ENCODE measurements at regions not wholly inside any gene's neighbourhood (a gene's known extent, or its start where the extent isn't known, plus 50 kb on each side); places are given as distances from the start of the nearest gene placed in this dataset.
A peak's percentile ranks its signal among the peaks of the same experiment; 100 is the strongest.

- no peak overlapping the region for H3K27ac ChIP-seq (ENCODE audit: low read depth, low read length)
- no peaks in the 10 kb centered on the region for H3K9me3 ChIP-seq (ENCODE audit: low read length)
These were observed 73.3 kb downstream of the NCOR2 start for GRCh38 chr12:124493809-124494750.

DNA sequence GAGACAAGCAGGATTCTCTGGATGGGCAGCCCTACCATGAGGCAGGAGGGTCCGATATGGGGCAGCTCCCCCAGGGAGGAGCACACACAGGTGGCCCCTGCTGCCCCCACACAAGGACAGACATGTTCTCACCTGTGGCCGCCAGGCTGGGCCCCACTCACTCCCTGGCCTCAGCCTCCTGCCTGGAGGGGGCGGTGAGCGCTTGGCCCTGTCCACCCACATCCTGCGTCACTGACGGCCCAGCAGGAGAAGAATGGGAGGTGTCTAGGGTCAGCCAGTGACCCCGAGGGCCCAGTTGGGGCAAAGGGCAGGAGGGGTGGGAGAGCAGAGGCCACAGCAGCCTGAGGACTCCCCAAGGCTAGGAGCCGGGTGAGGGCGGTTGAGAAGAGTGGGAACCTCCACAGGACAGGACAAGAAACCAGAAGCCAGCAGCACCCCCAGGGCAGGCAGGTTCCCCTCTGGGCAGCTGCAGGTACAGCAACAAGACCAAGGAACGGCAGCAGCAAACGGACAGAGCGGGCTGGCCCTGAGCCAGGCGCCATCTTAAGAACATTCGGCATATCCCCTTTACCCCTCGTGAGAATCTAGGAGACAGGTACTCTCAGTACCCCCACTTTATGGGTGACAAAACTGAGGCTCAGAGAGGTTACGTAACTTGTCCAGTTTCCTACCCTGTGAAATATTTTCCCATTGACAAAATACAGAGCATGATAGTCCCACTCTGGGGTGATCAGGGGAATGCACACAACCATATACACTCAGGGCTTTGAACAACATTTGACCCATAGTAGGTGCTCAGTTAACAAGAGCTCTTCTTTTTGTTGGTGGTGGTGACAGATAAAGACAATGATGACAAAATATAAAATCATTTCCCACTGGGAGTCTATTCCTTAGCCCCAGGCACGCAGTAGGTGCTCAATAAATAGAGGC is 74.3 kb downstream of the NCOR2 start:
- H3K27ac ChIP-seq (ENCODE audit: low read depth, low read length), result no peak overlapping the region

More at GRCh38 chr12:124493809-124494750, 73.3 kb downstream of the NCOR2 start:
- Histone ChIP-seq H3K4me1 (ENCODE audit: insufficient read depth, low read length) (peaks cover 52% of the 10 kb centered on the region), H3K4me3 (ENCODE audit: low read depth in 1 of 2, low read length in 2 of 2) (no peak overlapping the region), H3K9ac (ENCODE audit: low read length) (no peak overlapping the region), H3K36me3 (ENCODE audit: insufficient read depth, low read length) (peaks cover 26% of the 10 kb centered on the region), H3K27me3 (ENCODE audit: control insufficient read depth in 1 of 2, insufficient read depth in 2 of 2, low read length in 2 of 2) (no peaks in the 10 kb centered on the region)

GRCh38 chr12:124491856-124492420 is 75.5 kb downstream of the NCOR2 start:
- Histone ChIP-seq H3K9ac (ENCODE audit: low read length) (no peak overlapping the region), H3K36me3 (ENCODE audit: insufficient read depth, low read length) (peaks cover 27% of the 10 kb centered on the region), H3K27me3 (ENCODE audit: control insufficient read depth in 1 of 2, insufficient read depth in 2 of 2, low read length in 2 of 2) (no peaks in the 10 kb centered on the region), H3K4me1 (ENCODE audit: insufficient read depth, low read length) (peaks cover 47% of the 10 kb centered on the region), H3K4me3 (ENCODE audit: low read depth in 1 of 2, low read length in 2 of 2) (no peak overlapping the region), H3K9me3 (ENCODE audit: low read length) (no peaks in the 10 kb centered on the region), H3K27ac (ENCODE audit: low read depth, low read length) (no peak overlapping the region)

More for the DNA sequence above, 74.3 kb downstream of the NCOR2 start:
- H3K4me3 ChIP-seq (ENCODE audit: low read depth in 1 of 2, low read length in 2 of 2), result no peak overlapping the region
- no peaks in the 10 kb centered on the region for H3K27me3 ChIP-seq (ENCODE audit: control insufficient read depth in 1 of 2, insufficient read depth in 2 of 2, low read length in 2 of 2)
- no peaks in the 10 kb centered on the region for H3K9me3 ChIP-seq (ENCODE audit: low read length)
- no peak overlapping the region for H3K9ac ChIP-seq (ENCODE audit: low read length)
- peaks cover 27% of the 10 kb centered on the region for H3K36me3 ChIP-seq (ENCODE audit: insufficient read depth, low read length)
- H3K4me1 ChIP-seq (ENCODE audit: insufficient read depth, low read length), result peaks cover 48% of the 10 kb centered on the region

DNA sequence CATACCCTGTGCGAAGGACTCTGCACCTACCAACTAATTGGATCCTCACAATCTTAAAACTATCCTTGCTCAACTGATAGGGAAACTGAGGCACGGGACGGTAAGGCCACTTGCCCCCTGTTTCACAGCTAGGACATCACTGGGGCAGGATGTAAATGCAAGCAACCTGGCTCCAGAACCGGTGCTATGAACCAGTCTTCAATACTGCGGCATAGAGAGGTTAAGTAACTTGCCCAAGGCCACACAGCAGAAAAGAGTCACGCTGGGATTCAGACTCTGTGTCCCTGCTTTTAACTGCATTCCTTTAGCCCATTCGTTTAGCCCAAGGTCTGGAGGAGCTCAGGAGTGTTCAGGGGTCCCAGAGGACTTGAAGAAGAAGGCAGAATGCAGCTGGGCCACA is 76.1 kb downstream of the NCOR2 start:
- Histone ChIP-seq H3K9ac (ENCODE audit: low read length) (no peak overlapping the region), H3K9me3 (ENCODE audit: low read length) (no peaks in the 10 kb centered on the region), H3K4me3 (ENCODE audit: low read depth in 1 of 2, low read length in 2 of 2) (no peak overlapping the region), H3K36me3 (ENCODE audit: insufficient read depth, low read length) (peaks cover 27% of the 10 kb centered on the region), H3K4me1 (ENCODE audit: insufficient read depth, low read length) (peaks cover 41% of the 10 kb centered on the region), H3K27me3 (ENCODE audit: control insufficient read depth in 1 of 2, insufficient read depth in 2 of 2, low read length in 2 of 2) (no peaks in the 10 kb centered on the region), H3K27ac (ENCODE audit: low read depth, low read length) (no peak overlapping the region)

GRCh38 chr12:124490584-124491305 is 76.7 kb downstream of the NCOR2 start:
- H3K9me3 ChIP-seq (ENCODE audit: low read length), result no peaks in the 10 kb centered on the region
- H3K36me3 ChIP-seq (ENCODE audit: insufficient read depth, low read length), result peaks cover 32% of the 10 kb centered on the region
- peaks cover 35% of the 10 kb centered on the region for H3K4me1 ChIP-seq (ENCODE audit: insufficient read depth, low read length)
- no peaks in the 10 kb centered on the region for H3K27me3 ChIP-seq (ENCODE audit: control insufficient read depth in 1 of 2, insufficient read depth in 2 of 2, low read length in 2 of 2)
- no peak overlapping the region for H3K4me3 ChIP-seq (ENCODE audit: low read depth in 1 of 2, low read length in 2 of 2)
- H3K9ac ChIP-seq (ENCODE audit: low read length), result peak overlapping the region; percentile 17
- H3K27ac ChIP-seq (ENCODE audit: low read depth, low read length), result no peak overlapping the region

- Histone ChIP-seq H3K4me1 (ENCODE audit: insufficient read depth, low read length) (peaks cover 32% of the 10 kb centered on the region), H3K27ac (ENCODE audit: low read depth, low read length) (no peak overlapping the region), H3K9ac (ENCODE audit: low read length) (no peak overlapping the region), H3K9me3 (ENCODE audit: low read length) (no peaks in the 10 kb centered on the region), H3K36me3 (ENCODE audit: insufficient read depth, low read length) (peaks cover 39% of the 10 kb centered on the region), H3K27me3 (ENCODE audit: control insufficient read depth in 1 of 2, insufficient read depth in 2 of 2, low read length in 2 of 2) (no peaks in the 10 kb centered on the region), H3K4me3 (ENCODE audit: low read depth in 1 of 2, low read length in 2 of 2) (no peak overlapping the region)
These were observed 77.4 kb downstream of the NCOR2 start for GRCh38 chr12:124489915-124490583.

DNA sequence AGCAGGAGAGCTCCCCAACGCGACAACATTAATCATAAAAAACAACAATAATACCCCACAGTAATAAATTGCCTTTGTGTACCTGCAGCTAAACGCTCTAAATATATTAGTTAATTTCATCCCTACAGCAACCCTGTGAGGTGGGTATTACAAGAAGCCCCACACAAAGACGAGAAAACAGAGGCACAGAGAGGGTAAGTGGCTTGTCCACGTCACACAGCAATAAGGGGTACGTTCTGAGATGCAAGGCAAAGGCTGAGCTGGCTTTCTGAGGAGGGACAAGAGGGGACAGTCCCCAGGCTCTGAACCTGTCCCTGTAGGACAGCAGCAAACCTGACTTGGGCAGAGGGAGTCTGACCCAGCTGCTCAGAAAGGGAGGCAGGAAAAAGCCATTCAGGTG is 78.2 kb downstream of the NCOR2 start:
- Histone ChIP-seq H3K27ac (ENCODE audit: low read depth, low read length) (no peak overlapping the region), H3K9me3 (ENCODE audit: low read length) (no peaks in the 10 kb centered on the region), H3K36me3 (ENCODE audit: insufficient read depth, low read length) (peaks cover 45% of the 10 kb centered on the region), H3K27me3 (ENCODE audit: control insufficient read depth in 1 of 2, insufficient read depth in 2 of 2, low read length in 2 of 2) (no peaks in the 10 kb centered on the region), H3K4me1 (ENCODE audit: insufficient read depth, low read length) (peaks cover 32% of the 10 kb centered on the region), H3K9ac (ENCODE audit: low read length) (no peak overlapping the region), H3K4me3 (ENCODE audit: low read depth in 1 of 2, low read length in 2 of 2) (no peak overlapping the region)

DNA sequence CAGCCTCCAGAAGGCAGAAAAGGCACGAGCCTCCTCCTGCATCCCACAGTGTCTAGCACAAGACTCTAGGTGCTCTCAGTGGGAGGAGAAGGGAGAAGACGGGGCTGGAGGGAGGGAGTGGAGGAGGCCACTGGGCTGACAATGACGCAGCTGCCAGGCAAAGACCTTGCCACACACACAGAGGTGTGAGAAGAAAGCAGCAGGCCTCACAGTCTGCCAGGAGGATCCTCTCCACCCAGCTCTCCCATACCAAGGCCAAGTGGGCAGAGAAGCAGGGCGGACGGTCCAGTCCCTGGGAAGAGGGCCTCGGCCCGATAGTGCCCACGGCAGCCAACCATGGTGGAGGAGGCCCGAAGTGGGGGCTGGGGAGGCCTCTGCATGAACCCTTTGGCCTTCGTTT is 78.9 kb downstream of the NCOR2 start:
- Histone ChIP-seq H3K4me3 (ENCODE audit: low read depth in 1 of 2, low read length in 2 of 2) (no peak overlapping the region), H3K36me3 (ENCODE audit: insufficient read depth, low read length) (peaks cover 45% of the 10 kb centered on the region), H3K27ac (ENCODE audit: low read depth, low read length) (no peak overlapping the region), H3K4me1 (ENCODE audit: insufficient read depth, low read length) (peaks cover 32% of the 10 kb centered on the region), H3K27me3 (ENCODE audit: control insufficient read depth in 1 of 2, insufficient read depth in 2 of 2, low read length in 2 of 2) (no peaks in the 10 kb centered on the region), H3K9me3 (ENCODE audit: low read length) (no peaks in the 10 kb centered on the region), H3K9ac (ENCODE audit: low read length) (no peak overlapping the region)

GRCh38 chr12:124487834-124488165 is 79.6 kb downstream of the NCOR2 start:
- Histone ChIP-seq H3K4me1 (ENCODE audit: insufficient read depth, low read length) (peaks cover 32% of the 10 kb centered on the region), H3K27me3 (ENCODE audit: control insufficient read depth in 1 of 2, insufficient read depth in 2 of 2, low read length in 2 of 2) (no peaks in the 10 kb centered on the region), H3K36me3 (ENCODE audit: insufficient read depth, low read length) (peaks cover 51% of the 10 kb centered on the region), H3K9ac (ENCODE audit: low read length) (no peak overlapping the region), H3K4me3 (ENCODE audit: low read depth in 1 of 2, low read length in 2 of 2) (no peak overlapping the region), H3K9me3 (ENCODE audit: low read length) (no peaks in the 10 kb centered on the region), H3K27ac (ENCODE audit: low read depth, low read length) (no peak overlapping the region)

DNA sequence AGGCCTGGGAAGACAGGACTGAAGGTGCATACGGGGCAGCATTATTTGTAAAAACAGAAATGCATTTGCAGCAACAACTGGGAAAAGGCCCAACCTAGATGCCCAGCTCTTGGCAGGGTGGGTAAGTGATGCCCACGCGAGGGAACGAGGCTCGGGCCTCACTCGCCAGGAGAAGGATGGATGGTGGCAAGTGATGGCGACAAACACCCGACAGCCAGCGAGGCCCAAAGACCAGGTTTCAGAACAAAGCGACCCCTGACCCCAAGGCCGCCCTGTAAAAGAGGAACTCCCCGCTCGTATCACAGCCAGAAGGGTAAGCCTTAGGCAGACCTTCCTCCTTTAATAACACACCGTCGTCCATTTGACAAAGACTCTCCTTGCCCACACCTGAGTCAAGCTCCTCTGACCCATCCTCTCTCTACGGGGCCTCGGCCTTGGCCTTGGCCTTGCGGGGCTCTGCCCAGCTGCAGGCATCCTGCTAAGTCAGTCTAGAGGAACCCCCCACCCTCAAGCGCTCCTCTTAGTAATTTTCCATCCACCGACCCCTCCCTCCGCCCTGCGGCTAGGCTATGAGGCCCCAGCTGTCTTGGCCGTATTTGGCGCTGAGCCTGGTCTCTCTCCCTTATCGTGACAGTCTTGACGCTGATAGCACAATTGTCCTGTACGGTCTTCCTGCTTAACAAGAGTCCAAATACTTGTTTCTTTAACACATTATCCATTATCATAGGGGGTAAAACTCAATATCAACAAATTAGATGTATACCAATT is 80.2 kb downstream of the NCOR2 start:
- H3K9me3 ChIP-seq (ENCODE audit: low read length), result no peaks in the 10 kb centered on the region
- H3K27ac ChIP-seq (ENCODE audit: low read depth, low read length), result no peak overlapping the region
- peaks cover 56% of the 10 kb centered on the region for H3K36me3 ChIP-seq (ENCODE audit: insufficient read depth, low read length)
- H3K27me3 ChIP-seq (ENCODE audit: control insufficient read depth in 1 of 2, insufficient read depth in 2 of 2, low read length in 2 of 2), result no peaks in the 10 kb centered on the region
- H3K9ac ChIP-seq (ENCODE audit: low read length), result no peak overlapping the region
- no peak overlapping the region for H3K4me3 ChIP-seq (ENCODE audit: low read depth in 1 of 2, low read length in 2 of 2)
- peaks cover 32% of the 10 kb centered on the region for H3K4me1 ChIP-seq (ENCODE audit: insufficient read depth, low read length)

Data from muscle layer of colon (tissue), 2 donors.